OCI-LY1 (cell line): ENCODE measurements at regions not wholly inside any gene's neighbourhood (a gene's known extent, or its start where the extent isn't known, plus 50 kb on each side); places are given as distances from the start of the nearest gene placed in this dataset.

Experiments used
- H2AFZ ChIP-seq: fragments of 200-600 bp; sonication (generic), shearing (Covaris generic); 2 replicates; pipeline ENCODE4 v1.6.0; 2014; ENCODE audit warnings: antibody characterized with exemption, mild to moderate bottlenecking, low read length
- H3F3A ChIP-seq: fragments of 200-600 bp; sonication (generic), shearing (Covaris generic); 2 replicates; pipeline ENCODE4 v1.6.0; 2014; ENCODE audit warnings: mild to moderate bottlenecking, antibody characterized with exemption, low read length, moderate library complexity; ENCODE audit not compliant: insufficient read depth
- H3K27ac ChIP-seq: fragments of 200-600 bp; sonication (generic); 2 replicates; pipeline ENCODE4 v1.5.1; 2014; ENCODE audit warnings: low read length, mixed run types, mild to moderate bottlenecking, low read depth; ENCODE audit not compliant: poor library complexity, severe bottlenecking
- H3K27me3 ChIP-seq: fragments of 200-600 bp; sonication (generic); 2 replicates; pipeline ENCODE4 v1.6.0; 2014; ENCODE audit warnings: antibody characterized with exemption, mild to moderate bottlenecking, low read length, moderate library complexity; ENCODE audit not compliant: insufficient read depth
- H3K36me3 ChIP-seq: fragments of 200-600 bp; sonication (generic); 2 replicates; pipeline ENCODE4 v1.6.1; 2014; ENCODE audit warnings: mild to moderate bottlenecking, antibody characterized with exemption, low read length, moderate library complexity, mixed read lengths; ENCODE audit not compliant: insufficient read depth
- H3K4me1 ChIP-seq: fragments of 200-600 bp; sonication (generic); 2 replicates; pipeline ENCODE4 v1.5.1; 2014; ENCODE audit warnings: mild to moderate bottlenecking, low read length, moderate library complexity; ENCODE audit not compliant: insufficient read depth, severe bottlenecking
- H3K4me2 ChIP-seq: fragments of 200-600 bp; sonication (generic), shearing (Covaris generic); 2 replicates; pipeline ENCODE4 v1.6.1; 2014; ENCODE audit warnings: low read length
- H3K4me3 ChIP-seq: fragments of 200-600 bp; sonication (generic); 2 replicates; pipeline ENCODE4 v1.5.1; 2014; ENCODE audit warnings: low read length, low read depth, mild to moderate bottlenecking, mixed read lengths; ENCODE audit not compliant: poor library complexity, severe bottlenecking
- H3K79me2 ChIP-seq: fragments of 200-600 bp; shearing (Covaris generic); 2 replicates; pipeline ENCODE4 v1.6.1; 2016; ENCODE audit warnings: mixed run types, low read length, mixed read lengths; ENCODE audit not compliant: insufficient read depth
- H3K9ac ChIP-seq: fragments of 200-600 bp; sonication (generic), shearing (Covaris generic); 2 replicates; pipeline ENCODE4 v1.6.1; 2014; ENCODE audit warnings: mild to moderate bottlenecking, low read length, mixed read lengths
- H3K9me2 ChIP-seq: fragments of 200-600 bp; sonication (generic), shearing (Covaris generic); 2 replicates; pipeline ENCODE4 v1.6.1; 2014; ENCODE audit warnings: low read depth, mild to moderate bottlenecking, low read length, mixed read lengths
- H3K9me3 ChIP-seq: fragments of 200-600 bp; shearing (Covaris generic); 2 replicates; pipeline ENCODE4 v1.6.1; 2014; ENCODE audit warnings: low read length, mixed read lengths
- H4K20me1 ChIP-seq: fragments of 200-600 bp; sonication (generic), shearing (Covaris generic); 2 replicates; pipeline ENCODE4 v1.6.0; 2016; ENCODE audit warnings: mild to moderate bottlenecking, low read length; ENCODE audit not compliant: insufficient read depth
- EZH2 ChIP-seq: fragments of 200-600 bp; sonication (generic), shearing (Covaris generic); IDR thresholded peaks from 2 replicates; pipeline ENCODE4 v1.8.0; 2017; ENCODE audit warnings: borderline replicate concordance, mixed run types, mild to moderate bottlenecking, antibody characterized with exemption, low read length, moderate library complexity, mixed read lengths
- TF ChIP-seq, protein P1 (sequence below): fragments of 200-600 bp; sonication (generic), shearing (Covaris generic); IDR thresholded peaks from 2 replicates; pipeline ENCODE4 v1.5.1; 2017; ENCODE audit warnings: mild to moderate bottlenecking, antibody characterized with exemption, low read length, moderate library complexity, mixed read lengths

DNA sequence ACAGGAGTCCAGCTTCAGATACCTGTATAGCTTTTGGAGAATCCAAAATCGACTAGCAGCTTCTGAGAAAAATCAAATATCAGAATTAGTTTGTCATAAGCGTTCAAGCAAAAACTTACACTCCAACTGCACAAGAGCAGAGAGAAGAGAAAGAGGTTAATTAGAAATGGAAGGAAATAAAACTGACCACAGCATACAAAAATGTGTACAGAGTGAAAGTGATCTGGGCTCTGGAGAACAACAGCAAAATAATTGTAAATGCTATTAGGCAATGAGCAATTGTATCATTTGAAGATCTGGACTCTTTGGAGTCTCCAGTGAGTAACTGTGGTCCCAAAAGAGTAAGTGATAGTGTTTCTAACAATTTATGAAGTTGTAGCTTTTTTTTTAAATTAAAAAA lies 867.3 kb downstream of the TRIB2 start:
- Histone ChIP-seq H3K9ac (no peak overlapping the region), H2AFZ (no peak overlapping the region), H3F3A (no peaks in the 10 kb centered on the region), H4K20me1 (no peaks in the 10 kb centered on the region), H3K27me3 (no peaks in the 10 kb centered on the region), H3K79me2 (no peaks in the 10 kb centered on the region), H3K27ac (no peak overlapping the region), H3K36me3 (no peaks in the 10 kb centered on the region), H3K4me1 (no peaks in the 10 kb centered on the region), H3K9me2 (no peaks in the 10 kb centered on the region), H3K4me2 (no peak overlapping the region), H3K4me3 (no peak overlapping the region), H3K9me3 (no peaks in the 10 kb centered on the region)
- TF ChIP-seq, protein P1, sequence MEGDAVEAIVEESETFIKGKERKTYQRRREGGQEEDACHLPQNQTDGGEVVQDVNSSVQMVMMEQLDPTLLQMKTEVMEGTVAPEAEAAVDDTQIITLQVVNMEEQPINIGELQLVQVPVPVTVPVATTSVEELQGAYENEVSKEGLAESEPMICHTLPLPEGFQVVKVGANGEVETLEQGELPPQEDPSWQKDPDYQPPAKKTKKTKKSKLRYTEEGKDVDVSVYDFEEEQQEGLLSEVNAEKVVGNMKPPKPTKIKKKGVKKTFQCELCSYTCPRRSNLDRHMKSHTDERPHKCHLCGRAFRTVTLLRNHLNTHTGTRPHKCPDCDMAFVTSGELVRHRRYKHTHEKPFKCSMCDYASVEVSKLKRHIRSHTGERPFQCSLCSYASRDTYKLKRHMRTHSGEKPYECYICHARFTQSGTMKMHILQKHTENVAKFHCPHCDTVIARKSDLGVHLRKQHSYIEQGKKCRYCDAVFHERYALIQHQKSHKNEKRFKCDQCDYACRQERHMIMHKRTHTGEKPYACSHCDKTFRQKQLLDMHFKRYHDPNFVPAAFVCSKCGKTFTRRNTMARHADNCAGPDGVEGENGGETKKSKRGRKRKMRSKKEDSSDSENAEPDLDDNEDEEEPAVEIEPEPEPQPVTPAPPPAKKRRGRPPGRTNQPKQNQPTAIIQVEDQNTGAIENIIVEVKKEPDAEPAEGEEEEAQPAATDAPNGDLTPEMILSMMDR = no peak
- no peak for TF ChIP-seq EZH2

- Histone ChIP-seq H3K4me3 (no peak overlapping the region), H3K79me2 (no peaks in the 10 kb centered on the region), H3K9me3 (no peaks in the 10 kb centered on the region), H3K27ac (no peak overlapping the region), H3K27me3 (no peaks in the 10 kb centered on the region), H3K4me1 (no peaks in the 10 kb centered on the region), H3K9ac (no peak overlapping the region), H2AFZ (no peak overlapping the region), H3K9me2 (no peaks in the 10 kb centered on the region), H3K36me3 (no peaks in the 10 kb centered on the region), H3K4me2 (no peak overlapping the region), H3F3A (no peaks in the 10 kb centered on the region), H4K20me1 (no peaks in the 10 kb centered on the region)
- no peak for TF ChIP-seq EZH2
- TF ChIP-seq, protein P1 = no peak
These were observed 869.0 kb downstream of the TRIB2 start for GRCh38 chr2:13585732-13586131.

GRCh38 chr2:13596233-13596632 lies 879.5 kb downstream of the TRIB2 start:
- no peaks in the 10 kb centered on the region for H3K4me1 ChIP-seq
- H3K79me2 ChIP-seq = no peaks in the 10 kb centered on the region
- H3K27me3 ChIP-seq = no peaks in the 10 kb centered on the region
- no peaks in the 10 kb centered on the region for H3F3A ChIP-seq
- no peak overlapping the region for H3K27ac ChIP-seq
- H3K36me3 ChIP-seq = no peaks in the 10 kb centered on the region
- no peaks in the 10 kb centered on the region for H4K20me1 ChIP-seq
- no peak overlapping the region for H3K9ac ChIP-seq
- H3K4me2 ChIP-seq = no peak overlapping the region
- H2AFZ ChIP-seq = no peak overlapping the region
- H3K9me2 ChIP-seq = no peaks in the 10 kb centered on the region
- H3K4me3 ChIP-seq = no peak overlapping the region
- TF ChIP-seq EZH2 = no peak
- TF ChIP-seq, protein P1 = no peak
- no peaks in the 10 kb centered on the region for H3K9me3 ChIP-seq
